Caki2 (cell line): ENCODE measurements at regions not wholly inside any gene's neighbourhood (a gene's known extent, or its start where the extent isn't known, plus 50 kb on each side); places are given as distances from the start of the nearest gene placed in this dataset.
"Not testable (repeated sequence)": the region's sequence is repeated elsewhere in the genome, so short reads cannot be mapped to it uniquely, and the experiment has no call there.

Experiments
- DNase-seq: peaks from one replicate; pipeline ENCODE4 v3.0.0-alpha.2; 2015; ENCODE audit warnings: low read depth
- in situ Hi-C: cut with HindIII; loops from 2 replicates; pipeline ENCODE4 v1.10.0; 2016; ENCODE audit warnings: low sequenced_read_pairs, low pct_unique_long_range_greater_than_20kb, mixed read lengths

- in situ Hi-C loops, result no loop called here
- DNase-seq, result no peak
Measured at GRCh38 chr5:129284010-129284409, 176.1 kb upstream of the ADAMTS19 start.

- DNase-seq, in situ Hi-C loops: not testable (repeated sequence)
Measured at GRCh38 chr5:129294216-129294615, 165.9 kb upstream of the ADAMTS19 start.

GRCh38 chr5:129306725-129307124 lies 153.4 kb upstream of the ADAMTS19 start:
- no peak for DNase-seq
- in situ Hi-C loops, result no loop called here

- in situ Hi-C loops, result no loop called here
- no peak for DNase-seq
Measured at GRCh38 chr5:129322968-129323367, 137.1 kb upstream of the ADAMTS19 start.

GRCh38 chr5:129341306-129341705 lies 118.8 kb upstream of the ADAMTS19 start:
- DNase-seq, result no peak
- in situ Hi-C loops, result no loop called here

- in situ Hi-C loops, result no loop called here
- no peak for DNase-seq
Measured at GRCh38 chr5:129342796-129343195, 117.3 kb upstream of the ADAMTS19 start.

GRCh38 chr5:129345213-129345924 lies 114.7 kb upstream of the ADAMTS19 start:
- in situ Hi-C loops, result no loop called here
- DNase-seq, result no peak

GRCh38 chr5:129356846-129357245 lies 103.3 kb upstream of the ADAMTS19 start:
- in situ Hi-C loops, result no loop called here

GRCh38 chr5:129358069-129358468 lies 102.0 kb upstream of the ADAMTS19 start:
- DNase-seq, result no peak
- in situ Hi-C loops, result no loop called here

More at GRCh38 chr5:129356846-129357245, 103.3 kb upstream of the ADAMTS19 start:
- DNase-seq, result no peak

GRCh38 chr5:129359450-129359849 lies 100.6 kb upstream of the ADAMTS19 start:
- DNase-seq, result no peak
- in situ Hi-C loops, result no loop called here

GRCh38 chr5:129361441-129362025 lies 98.6 kb upstream of the ADAMTS19 start:
- no peak for DNase-seq
- in situ Hi-C loops, result no loop called here

- in situ Hi-C loops, result no loop called here
- DNase-seq, result no peak
Measured at GRCh38 chr5:129362456-129362855, 97.6 kb upstream of the ADAMTS19 start.

- in situ Hi-C loops, result no loop called here
- no peak for DNase-seq
Measured at GRCh38 chr5:129363991-129364390, 96.1 kb upstream of the ADAMTS19 start.

GRCh38 chr5:129367883-129368282 lies 92.2 kb upstream of the ADAMTS19 start:
- DNase-seq, result no peak
- in situ Hi-C loops, result no loop called here

- DNase-seq, result no peak
- in situ Hi-C loops, result no loop called here
Measured at GRCh38 chr5:129372025-129372424, 88.1 kb upstream of the ADAMTS19 start.

- in situ Hi-C loops, result no loop called here
- DNase-seq, result no peak
Measured at GRCh38 chr5:129377504-129377903, 82.6 kb upstream of the ADAMTS19 start.

GRCh38 chr5:129378961-129379360 lies 81.1 kb upstream of the ADAMTS19 start:
- in situ Hi-C loops, result no loop called here
- DNase-seq, result no peak

- in situ Hi-C loops, result no loop called here
- no peak for DNase-seq
Measured at GRCh38 chr5:129379406-129379805, 80.7 kb upstream of the ADAMTS19 start.

GRCh38 chr5:129382921-129383672 lies 77.0 kb upstream of the ADAMTS19 start:
- in situ Hi-C loops, result no loop called here

More at GRCh38 chr5:129382921-129383672, 77.0 kb upstream of the ADAMTS19 start:
- no peak for DNase-seq
